Cerebellar cortex (tissue), 1 donor: ENCODE measurements at regions not wholly inside any gene's neighbourhood (a gene's known extent, or its start where the extent isn't known, plus 50 kb on each side); places are given as distances from the start of the nearest gene placed in this dataset.
"Not testable (repeated sequence)": the region's sequence is repeated elsewhere in the genome, so short reads cannot be mapped to it uniquely, and the experiment has no call there.

Experiments used
- DNase-seq: peaks from one replicate; pipeline ENCODE4 v3.0.0-alpha.2; 2015; ENCODE audit warnings: low spot score

GRCh38 chr2:123715467-123715982 lies 309.6 kb upstream of the CNTNAP5 start:
- DNase-seq = no peak

- DNase-seq = no peak
These were observed 307.3 kb upstream of the CNTNAP5 start for GRCh38 chr2:123717636-123718334.

GRCh38 chr2:123720760-123721159 lies 304.3 kb upstream of the CNTNAP5 start:
- DNase-seq = no peak

GRCh38 chr2:123723706-123724105 lies 301.4 kb upstream of the CNTNAP5 start:
- no peak for DNase-seq

- no peak for DNase-seq
These were observed 292.5 kb upstream of the CNTNAP5 start for GRCh38 chr2:123732563-123732962.

- DNase-seq = no peak
These were observed 287.7 kb upstream of the CNTNAP5 start for GRCh38 chr2:123737371-123737770.

- no peak for DNase-seq
These were observed 286.4 kb upstream of the CNTNAP5 start for GRCh38 chr2:123738643-123739042.

- DNase-seq = no peak
These were observed 279.1 kb upstream of the CNTNAP5 start for GRCh38 chr2:123746006-123746405.

- DNase-seq = no peak
These were observed 277.8 kb upstream of the CNTNAP5 start for GRCh38 chr2:123747326-123747725.

- DNase-seq = no peak
These were observed 262.9 kb upstream of the CNTNAP5 start for GRCh38 chr2:123762221-123762620.

GRCh38 chr2:123768233-123768632 lies 256.9 kb upstream of the CNTNAP5 start:
- DNase-seq = no peak

GRCh38 chr2:123769001-123769400 lies 256.1 kb upstream of the CNTNAP5 start:
- DNase-seq = no peak

GRCh38 chr2:123770996-123771720 lies 253.9 kb upstream of the CNTNAP5 start:
- DNase-seq = no peak

- DNase-seq = no peak
These were observed 253.0 kb upstream of the CNTNAP5 start for GRCh38 chr2:123771928-123772632.

GRCh38 chr2:123777116-123777515 lies 248.0 kb upstream of the CNTNAP5 start:
- DNase-seq = no peak

GRCh38 chr2:123783164-123783563 lies 241.9 kb upstream of the CNTNAP5 start:
- no peak for DNase-seq

- DNase-seq = no peak
These were observed 239.8 kb upstream of the CNTNAP5 start for GRCh38 chr2:123785332-123785731.

- DNase-seq = no peak
These were observed 233.9 kb upstream of the CNTNAP5 start for GRCh38 chr2:123791207-123791606.

- no peak for DNase-seq
These were observed 233.4 kb upstream of the CNTNAP5 start for GRCh38 chr2:123791684-123792083.

GRCh38 chr2:123804126-123804525 lies 221.0 kb upstream of the CNTNAP5 start:
- not testable (repeated sequence) for DNase-seq

- DNase-seq = not testable (repeated sequence)
These were observed 219.3 kb upstream of the CNTNAP5 start for GRCh38 chr2:123805746-123806145.

- no peak for DNase-seq
These were observed 216.8 kb upstream of the CNTNAP5 start for GRCh38 chr2:123808243-123808642.

GRCh38 chr2:123811846-123812245 lies 213.2 kb upstream of the CNTNAP5 start:
- no peak for DNase-seq
